Loucy (cell line): ENCODE measurements at regions not wholly inside any gene's neighbourhood (a gene's known extent, or its start where the extent isn't known, plus 50 kb on each side); places are given as distances from the start of the nearest gene placed in this dataset.

Source experiments
- H2AFZ ChIP-seq: fragments of 200-600 bp; sonication (generic); 2 replicates; pipeline ENCODE4 v1.6.0; 2016; ENCODE audit warnings: antibody characterized with exemption, mild to moderate bottlenecking, low read length, moderate library complexity
- H3F3A ChIP-seq: fragments of 200-600 bp; 2 replicates; pipeline ENCODE4 v1.6.0; 2016; ENCODE audit warnings: antibody characterized with exemption, low read depth, mild to moderate bottlenecking
- H3K27me3 ChIP-seq: fragments of 200-600 bp; sonication (generic); 2 replicates; pipeline ENCODE4 v1.6.1; 2014; ENCODE audit warnings: low read length, mild to moderate bottlenecking; ENCODE audit not compliant: insufficient read depth, poor library complexity, severe bottlenecking
- H3K36me3 ChIP-seq: fragments of 200-600 bp; sonication (generic); 2 replicates; pipeline ENCODE4 v1.6.1; 2016; ENCODE audit warnings: low read length; ENCODE audit not compliant: insufficient read depth
- H3K4me1 ChIP-seq: fragments of 200-600 bp; sonication (generic); 2 replicates; pipeline ENCODE4 v1.5.1; 2014; ENCODE audit warnings: low read length, mild to moderate bottlenecking; ENCODE audit not compliant: insufficient read depth, poor library complexity, severe bottlenecking
- H3K4me2 ChIP-seq: fragments of 200-600 bp; sonication (generic); 2 replicates; pipeline ENCODE4 v1.6.0; 2014; ENCODE audit warnings: antibody characterized with exemption, low read length, low read depth, mild to moderate bottlenecking; ENCODE audit not compliant: poor library complexity, severe bottlenecking
- H3K4me3 ChIP-seq: fragments of 200-600 bp; sonication (generic); 2 replicates; pipeline ENCODE4 v1.5.1; 2014; ENCODE audit warnings: low read length, mild to moderate bottlenecking, mixed read lengths; ENCODE audit not compliant: poor library complexity, severe bottlenecking
- H3K79me2 ChIP-seq: fragments of 200-600 bp; sonication (generic); 2 replicates; pipeline ENCODE4 v1.6.1; 2014; ENCODE audit warnings: low read length; ENCODE audit not compliant: insufficient read depth
- H3K9ac ChIP-seq: fragments of 200-600 bp; sonication (generic); 2 replicates; pipeline ENCODE4 v1.6.0; 2014; ENCODE audit warnings: mild to moderate bottlenecking, low read depth, low read length, moderate library complexity; ENCODE audit not compliant: poor library complexity, severe bottlenecking
- H3K9me2 ChIP-seq: fragments of 200-600 bp; sonication (generic); replicated peaks from 2 replicates; pipeline ENCODE4 v1.6.1; 2016; ENCODE audit warnings: low read depth, low read length, mixed read lengths
- H3K9me3 ChIP-seq: fragments of 200-600 bp; sonication (generic); 2 replicates; pipeline ENCODE4 v1.6.1; 2014; ENCODE audit warnings: mild to moderate bottlenecking, antibody characterized with exemption, low read length, low read depth; ENCODE audit not compliant: insufficient read depth
- H4K20me1 ChIP-seq: fragments of 200-600 bp; sonication (generic); 2 replicates; pipeline ENCODE4 v1.6.0; 2014; ENCODE audit warnings: antibody characterized with exemption, low read length, mild to moderate bottlenecking; ENCODE audit not compliant: insufficient read depth, poor library complexity, severe bottlenecking
- EZH2phosphoT487 ChIP-seq: fragments of 200-600 bp; IDR thresholded peaks from 2 replicates; pipeline ENCODE4 v1.6.1; 2018; ENCODE audit warnings: antibody characterized with exemption, mild to moderate bottlenecking, moderate library complexity, borderline replicate concordance
- TF ChIP-seq, protein P1 (sequence below): fragments of 200-600 bp; sonication (generic); conservative IDR thresholded peaks from 2 replicates; pipeline ENCODE4 v1.5.1; 2014; ENCODE audit warnings: mild to moderate bottlenecking, antibody characterized with exemption, low read length

DNA sequence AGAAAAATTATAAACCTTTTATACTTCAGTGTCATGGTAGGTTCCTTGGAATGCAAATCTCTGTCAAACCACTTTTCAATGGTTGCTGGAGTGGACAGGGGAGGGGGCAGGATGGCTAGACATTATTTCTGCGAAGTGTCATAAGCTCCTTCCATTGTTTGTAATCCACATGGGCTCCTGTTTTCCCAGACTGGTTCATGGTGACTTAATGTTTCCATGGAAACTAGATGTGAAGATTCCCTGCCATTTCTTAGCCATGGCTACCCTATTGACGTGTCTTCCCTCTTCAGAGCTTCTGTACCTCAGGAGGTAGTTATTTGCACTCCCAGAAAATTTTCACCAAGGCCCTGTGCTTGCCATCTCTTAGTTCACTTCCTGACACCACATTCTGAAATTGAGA, 95.3 kb downstream of the UFM1 start:
- H4K20me1 ChIP-seq = no peaks in the 10 kb centered on the region
- no peak overlapping the region for H2AFZ ChIP-seq
- no peaks in the 10 kb centered on the region for H3K9me2 ChIP-seq
- TF ChIP-seq, protein P1, sequence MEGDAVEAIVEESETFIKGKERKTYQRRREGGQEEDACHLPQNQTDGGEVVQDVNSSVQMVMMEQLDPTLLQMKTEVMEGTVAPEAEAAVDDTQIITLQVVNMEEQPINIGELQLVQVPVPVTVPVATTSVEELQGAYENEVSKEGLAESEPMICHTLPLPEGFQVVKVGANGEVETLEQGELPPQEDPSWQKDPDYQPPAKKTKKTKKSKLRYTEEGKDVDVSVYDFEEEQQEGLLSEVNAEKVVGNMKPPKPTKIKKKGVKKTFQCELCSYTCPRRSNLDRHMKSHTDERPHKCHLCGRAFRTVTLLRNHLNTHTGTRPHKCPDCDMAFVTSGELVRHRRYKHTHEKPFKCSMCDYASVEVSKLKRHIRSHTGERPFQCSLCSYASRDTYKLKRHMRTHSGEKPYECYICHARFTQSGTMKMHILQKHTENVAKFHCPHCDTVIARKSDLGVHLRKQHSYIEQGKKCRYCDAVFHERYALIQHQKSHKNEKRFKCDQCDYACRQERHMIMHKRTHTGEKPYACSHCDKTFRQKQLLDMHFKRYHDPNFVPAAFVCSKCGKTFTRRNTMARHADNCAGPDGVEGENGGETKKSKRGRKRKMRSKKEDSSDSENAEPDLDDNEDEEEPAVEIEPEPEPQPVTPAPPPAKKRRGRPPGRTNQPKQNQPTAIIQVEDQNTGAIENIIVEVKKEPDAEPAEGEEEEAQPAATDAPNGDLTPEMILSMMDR = no peak
- TF ChIP-seq EZH2phosphoT487 = no peak
- H3F3A ChIP-seq = no peaks in the 10 kb centered on the region
- no peak overlapping the region for H3K4me3 ChIP-seq
- no peaks in the 10 kb centered on the region for H3K4me1 ChIP-seq
- no peaks in the 10 kb centered on the region for H3K36me3 ChIP-seq
- H3K9ac ChIP-seq = no peak overlapping the region
- no peaks in the 10 kb centered on the region for H3K79me2 ChIP-seq
- no peaks in the 10 kb centered on the region for H3K27me3 ChIP-seq
- H3K4me2 ChIP-seq = no peak overlapping the region
- no peaks in the 10 kb centered on the region for H3K9me3 ChIP-seq

DNA sequence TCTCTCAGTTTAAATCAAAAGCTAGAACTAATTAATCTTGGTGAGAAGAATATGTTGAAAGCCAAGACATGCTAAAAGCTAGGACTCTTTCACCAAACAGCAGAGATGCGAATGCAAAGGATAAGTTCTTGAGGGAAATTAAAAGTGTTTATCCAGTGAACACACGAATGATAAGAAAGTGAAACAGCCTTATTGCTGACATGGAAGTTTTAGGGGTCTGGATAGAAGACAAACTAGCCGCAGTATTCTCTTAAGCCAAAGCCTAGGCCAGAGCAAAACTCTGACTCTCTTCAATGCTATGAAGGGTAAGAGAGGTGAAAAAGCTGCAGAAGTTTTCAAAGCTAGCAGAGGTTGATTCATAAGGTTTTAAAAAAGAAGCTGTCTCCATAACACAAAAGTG, 103.0 kb downstream of the UFM1 start:
- Histone ChIP-seq H3K9me3 (no peaks in the 10 kb centered on the region), H3K36me3 (no peaks in the 10 kb centered on the region), H2AFZ (no peak overlapping the region), H3K9me2 (no peaks in the 10 kb centered on the region), H3K4me1 (no peaks in the 10 kb centered on the region), H3K79me2 (no peaks in the 10 kb centered on the region), H3F3A (no peaks in the 10 kb centered on the region), H3K4me2 (no peak overlapping the region), H3K9ac (no peak overlapping the region), H3K27me3 (no peaks in the 10 kb centered on the region), H4K20me1 (no peaks in the 10 kb centered on the region), H3K4me3 (no peak overlapping the region)
- no peak for TF ChIP-seq EZH2phosphoT487
- TF ChIP-seq, protein P1 = no peak

- Histone ChIP-seq H3K9me3 (no peaks in the 10 kb centered on the region; the same call in 1 of the 2 replicates), H3K4me1 (no peaks in the 10 kb centered on the region), H3F3A (no peaks in the 10 kb centered on the region), H3K9ac (no peak overlapping the region), H3K9me2 (no peaks in the 10 kb centered on the region), H3K36me3 (no peaks in the 10 kb centered on the region), H3K4me2 (no peak overlapping the region), H4K20me1 (no peaks in the 10 kb centered on the region), H3K27me3 (no peaks in the 10 kb centered on the region), H3K4me3 (no peak overlapping the region), H3K79me2 (no peaks in the 10 kb centered on the region), H2AFZ (no peak overlapping the region)
- TF ChIP-seq, protein P1 = no peak
- no peak for TF ChIP-seq EZH2phosphoT487
Observed at GRCh38 chr13:38462605-38463004, 113.0 kb downstream of the UFM1 start.
